ENCODE measurements at regions not wholly inside any gene's neighbourhood (a gene's known extent, or its start where the extent isn't known, plus 50 kb on each side); places are given as distances from the start of the nearest gene placed in this dataset.

DNA sequence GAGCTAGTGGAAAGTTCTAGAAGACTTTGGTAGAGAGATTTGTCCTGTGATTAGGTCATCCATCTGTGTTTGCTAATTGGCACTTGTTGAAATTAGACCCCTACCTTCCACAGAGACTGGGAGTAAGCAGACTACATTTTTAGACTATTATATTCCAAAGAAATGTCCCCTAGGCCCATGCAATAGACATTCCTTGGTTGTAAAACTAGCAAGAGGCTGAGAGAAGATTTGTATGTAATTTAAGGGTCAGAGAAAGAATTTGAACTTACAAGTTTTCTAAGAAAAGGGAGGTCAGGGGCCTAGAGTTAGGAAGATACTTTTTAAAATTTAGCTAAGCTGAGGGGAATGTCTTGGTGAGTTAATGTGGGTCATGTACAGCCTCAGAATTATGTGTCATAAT lies 470.7 kb upstream of the SLITRK1 start:
- H2AFZ ChIP-seq (replicated peaks; ENCODE audit: low read length, poor library complexity) = no peak overlapping the region
- CTCF ChIA-PET = no interaction called here
- no peak overlapping the region for H3K14ac ChIP-seq (replicated peaks; ENCODE audit: low read depth, low read length)
- no peak overlapping the region for H3K9ac ChIP-seq (ENCODE audit: low read depth, low read length)
- no peaks in the 10 kb centered on the region for H3K4me1 ChIP-seq (ENCODE audit: control insufficient read depth, insufficient read depth, low read length)
- DNase-seq (no peak), ATAC-seq (ENCODE audit: low read depth) (no peak)
- H3K56ac ChIP-seq (ENCODE audit: extremely low read depth, insufficient read depth, low read length) = no peak overlapping the region
- BruUV-seq (replicated peaks) = no TSS peak
- H2BK5ac ChIP-seq (ENCODE audit: low read depth, low read length, poor library complexity, severe bottlenecking) = no peak overlapping the region
- no peak overlapping the region for H4K5ac ChIP-seq (ENCODE audit: low read depth, low read length)
- H3K79me1 ChIP-seq (ENCODE audit: low read depth in 1 of 2, low read length in 2 of 2) = no peaks in the 10 kb centered on the region
- no peaks in the 10 kb centered on the region for H3K36me3 ChIP-seq (ENCODE audit: control insufficient read depth, insufficient read depth, low read length)
- no peak overlapping the region for H4K91ac ChIP-seq (ENCODE audit: insufficient read depth, low read depth, low read length)
- dilution Hi-C loops (cut with HindIII; ENCODE audit: low sequenced_read_pairs, unreplicated experiment) (no loop called here), in situ Hi-C loops (cut with MboI; ENCODE audit: low sequenced_read_pairs) (no loop called here), intact Hi-C loops (cut with micrococcal nuclease) (no loop called here)
- H3K4me3 ChIP-seq (ENCODE audit: insufficient read depth, low read depth, low read length) = no peak overlapping the region
- H3K27me3 ChIP-seq (ENCODE audit: control insufficient read depth, insufficient read depth, low read length) = no peaks in the 10 kb centered on the region
- POLR2A ChIA-PET (ENCODE audit: unreplicated experiment) = no interaction called here
- no peak overlapping the region for H3K27ac ChIP-seq (ENCODE audit: insufficient read depth, low read length)
- no peak overlapping the region for H2BK120ac ChIP-seq (ENCODE audit: low read depth, low read length)
- peaks cover 3% of the 10 kb centered on the region for H3K9me3 ChIP-seq (ENCODE audit: control insufficient read depth, insufficient read depth, low read length)
- H2BK20ac ChIP-seq (ENCODE audit: low read depth, low read length) = no peak overlapping the region
- H4K20me1 ChIP-seq (ENCODE audit: insufficient read depth, low read length) = no peaks in the 10 kb centered on the region
- H4K8ac ChIP-seq (ENCODE audit: low read depth in 2 of 2, low read length in 2 of 2) = no peak overlapping the region
- no peak overlapping the region for H3K4ac ChIP-seq (ENCODE audit: low read depth, low read length)
- no peak for TF ChIP-seq FOS (IDR thresholded peaks at IDR 0.05; ENCODE audit: low read depth, low read length)
- TF ChIP-seq MAZ (IDR thresholded peaks at IDR 0.05; ENCODE audit: borderline replicate concordance, low read depth, low read length) = no peak
- TF ChIP-seq RFX5 (IDR thresholded peaks at IDR 0.05; ENCODE audit: low read depth, low read length) = no peak
- TF ChIP-seq RCOR1 (IDR thresholded peaks at IDR 0.05; ENCODE audit: insufficient replicate concordance, low read length) = no peak
- H3K23ac ChIP-seq (ENCODE audit: low read depth, low read length) = no peak overlapping the region
- no peak overlapping the region for H3K18ac ChIP-seq (ENCODE audit: low read depth, low read length)
- H3K9me1 ChIP-seq (ENCODE audit: insufficient read depth, low read length) = no peaks in the 10 kb centered on the region
- H2BK15ac ChIP-seq (ENCODE audit: low read depth, low read length) = no peak overlapping the region
- H2AK9ac ChIP-seq (replicated peaks; ENCODE audit: low read depth, low read length, poor library complexity) = no peak overlapping the region
- H3K4me2 ChIP-seq (ENCODE audit: low read depth, low read length) = no peak overlapping the region
- H2AK5ac ChIP-seq (ENCODE audit: low read depth, low read length) = no peak overlapping the region

Data from IMR-90 (cell line).